ENCODE measurements at regions not wholly inside any gene's neighbourhood (a gene's known extent, or its start where the extent isn't known, plus 50 kb on each side); places are given as distances from the start of the nearest gene placed in this dataset.
A peak's percentile ranks its signal among the peaks of the same experiment; 100 is the strongest.
"Not testable (repeated sequence)": the region's sequence is repeated elsewhere in the genome, so short reads cannot be mapped to it uniquely, and the experiment has no call there.

- DNase-seq = no peak
Measured at GRCh38 chr12:46516933-46517578, 144.5 kb upstream of the SLC38A2 start.

- no peak for DNase-seq
Measured at GRCh38 chr12:46516238-46516932, 143.8 kb upstream of the SLC38A2 start.

GRCh38 chr12:46515829-46516228 lies 143.3 kb upstream of the SLC38A2 start:
- no peak for DNase-seq

GRCh38 chr12:46514886-46515285 lies 142.3 kb upstream of the SLC38A2 start:
- no peak for DNase-seq

GRCh38 chr12:46510257-46510656 lies 137.7 kb upstream of the SLC38A2 start:
- DNase-seq = not testable (repeated sequence)

DNA sequence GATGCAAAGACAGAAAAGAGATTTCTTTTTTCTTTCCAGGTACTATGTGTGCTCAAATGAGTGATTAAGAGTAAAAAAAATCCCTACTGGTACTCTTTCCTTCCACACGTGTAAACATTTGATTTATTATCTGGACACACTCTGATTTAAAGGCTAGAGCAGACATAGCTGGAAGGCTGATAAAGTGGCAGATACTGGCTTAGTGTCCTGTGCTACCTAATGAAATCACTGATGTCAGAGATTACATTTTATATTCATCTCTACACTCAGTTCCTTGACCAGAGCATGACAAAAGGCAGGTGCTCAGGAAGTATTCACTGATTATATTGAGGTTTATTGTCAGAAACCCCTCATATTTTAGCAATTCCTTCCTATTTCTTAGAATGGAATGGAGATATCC lies 136.6 kb upstream of the SLC38A2 start:
- no peak for DNase-seq

DNA sequence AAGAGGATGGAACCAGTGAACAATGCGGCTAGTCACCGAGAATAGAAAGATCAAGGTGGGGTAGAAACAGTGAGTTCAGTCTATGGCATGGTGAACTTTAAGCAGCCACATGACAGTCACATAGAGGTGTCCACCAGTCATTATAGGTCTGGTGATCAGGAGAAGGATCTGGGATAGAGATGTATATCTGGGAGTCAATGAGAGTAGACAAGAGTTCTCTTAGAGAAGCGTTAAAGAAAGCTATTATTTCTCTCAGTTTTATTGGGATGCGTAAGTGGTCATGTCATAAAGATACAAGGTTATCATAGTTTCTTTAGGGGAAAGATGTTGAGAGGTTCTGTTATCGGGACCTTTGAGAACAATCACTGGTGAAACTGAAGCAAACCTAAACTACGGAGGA lies 136.1 kb upstream of the SLC38A2 start:
- DNase-seq = no peak

- DNase-seq = no peak
Measured at GRCh38 chr12:46507766-46508165, 135.2 kb upstream of the SLC38A2 start.

GRCh38 chr12:46506961-46507360 lies 134.4 kb upstream of the SLC38A2 start:
- no peak for DNase-seq

DNA sequence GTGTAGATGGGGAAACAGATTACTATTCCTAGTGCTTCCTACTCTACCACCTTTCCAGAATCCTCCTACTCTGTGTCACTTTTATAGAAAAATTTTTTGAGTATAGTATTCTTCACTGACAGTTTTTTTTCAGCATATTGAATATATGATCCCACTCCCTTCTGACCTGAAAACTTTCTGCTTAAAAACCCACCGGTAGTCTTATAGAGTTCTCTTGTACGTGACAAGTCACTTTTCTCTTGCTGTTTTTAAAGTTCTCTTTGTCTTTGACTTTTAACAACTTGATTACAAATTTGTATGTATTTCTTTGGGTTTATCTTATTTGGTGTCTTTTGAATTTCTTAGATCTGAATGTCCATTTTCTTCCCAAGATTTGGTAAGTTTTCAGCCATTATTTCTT lies 133.6 kb upstream of the SLC38A2 start:
- no peak for DNase-seq

DNA sequence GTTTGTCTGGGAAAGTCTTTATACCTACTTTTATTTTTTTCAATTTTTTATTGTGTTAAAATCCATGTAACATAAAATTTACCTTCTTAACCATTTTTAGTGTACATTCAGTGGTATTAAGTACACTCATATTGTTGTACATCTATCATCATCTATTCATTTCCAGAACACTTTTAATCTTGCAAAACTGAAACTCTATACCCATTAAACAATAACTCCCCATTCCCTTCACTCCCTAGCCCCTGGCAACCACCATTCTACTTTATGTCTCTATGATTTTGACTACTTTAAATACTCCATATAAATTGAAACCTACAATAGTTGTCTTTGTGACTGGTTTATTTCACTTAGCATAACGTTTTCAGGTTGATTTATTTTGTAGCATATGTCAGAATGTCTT lies 131.9 kb upstream of the SLC38A2 start:
- DNase-seq = no peak

- peak; percentile 48 for DNase-seq
Measured at GRCh38 chr12:46503637-46504175, 131.1 kb upstream of the SLC38A2 start.

DNA sequence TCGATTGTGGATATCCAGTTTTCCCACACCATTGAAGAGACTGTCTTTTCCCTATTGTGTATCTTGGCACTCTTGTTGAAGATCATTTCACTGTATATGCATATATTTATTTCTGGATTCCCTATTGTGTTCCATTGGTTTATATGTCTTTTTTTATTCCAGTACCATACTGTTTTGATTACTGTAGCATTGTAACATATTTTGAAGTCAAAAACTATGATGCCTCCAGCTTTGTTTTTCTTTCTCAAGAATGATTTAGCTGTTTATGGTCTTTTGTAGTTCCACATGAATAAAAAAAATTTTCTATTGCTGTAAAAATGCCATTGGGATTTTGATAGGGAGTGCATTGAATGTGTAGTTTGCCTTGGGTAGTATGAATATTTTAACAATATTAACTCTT lies 128.1 kb upstream of the SLC38A2 start:
- no peak for DNase-seq

DNA sequence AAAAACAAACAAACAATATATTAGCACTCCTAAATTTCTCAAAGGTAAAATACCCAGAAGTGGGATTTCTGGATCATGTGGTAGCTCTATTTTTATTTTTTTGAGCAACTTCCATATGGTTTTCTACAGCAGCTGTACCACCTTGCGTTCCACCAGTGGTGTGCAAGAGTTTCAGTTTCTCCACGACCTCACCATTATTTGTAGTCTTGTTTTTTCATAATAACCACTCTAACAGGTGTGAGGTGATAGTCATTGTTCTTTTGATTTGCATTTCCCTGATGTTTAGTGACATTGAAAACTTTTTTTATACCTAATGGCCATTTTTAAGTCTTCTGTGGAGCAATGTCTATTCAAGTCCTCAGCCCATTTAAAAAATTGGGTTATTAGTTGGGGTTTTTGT lies 127.3 kb upstream of the SLC38A2 start:
- no peak for DNase-seq

DNA sequence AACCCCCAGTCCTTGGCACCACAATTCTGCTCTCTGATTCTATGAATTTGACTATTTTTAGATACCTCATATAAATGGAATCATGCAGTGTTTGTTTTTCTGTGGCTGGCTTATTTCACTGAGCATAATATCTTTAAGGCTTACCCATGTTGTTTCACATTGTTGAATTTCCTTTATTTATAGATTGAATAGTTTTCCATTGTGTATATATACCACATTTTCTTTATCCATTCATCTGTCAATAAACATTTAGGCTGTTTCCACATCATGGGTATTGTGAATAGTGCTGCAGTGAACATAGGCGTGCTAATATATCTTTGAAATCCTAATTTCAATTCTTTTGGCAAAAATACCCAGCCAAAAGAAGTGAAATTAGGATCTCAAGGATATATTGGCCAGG lies 126.7 kb upstream of the SLC38A2 start:
- no peak for DNase-seq

- DNase-seq = no peak
Measured at GRCh38 chr12:46497739-46498138, 125.2 kb upstream of the SLC38A2 start.

- DNase-seq = peak; percentile 81
Measured at GRCh38 chr12:46494424-46494823, 121.9 kb upstream of the SLC38A2 start.

GRCh38 chr12:46493834-46494181 lies 121.2 kb upstream of the SLC38A2 start:
- DNase-seq = no peak

DNA sequence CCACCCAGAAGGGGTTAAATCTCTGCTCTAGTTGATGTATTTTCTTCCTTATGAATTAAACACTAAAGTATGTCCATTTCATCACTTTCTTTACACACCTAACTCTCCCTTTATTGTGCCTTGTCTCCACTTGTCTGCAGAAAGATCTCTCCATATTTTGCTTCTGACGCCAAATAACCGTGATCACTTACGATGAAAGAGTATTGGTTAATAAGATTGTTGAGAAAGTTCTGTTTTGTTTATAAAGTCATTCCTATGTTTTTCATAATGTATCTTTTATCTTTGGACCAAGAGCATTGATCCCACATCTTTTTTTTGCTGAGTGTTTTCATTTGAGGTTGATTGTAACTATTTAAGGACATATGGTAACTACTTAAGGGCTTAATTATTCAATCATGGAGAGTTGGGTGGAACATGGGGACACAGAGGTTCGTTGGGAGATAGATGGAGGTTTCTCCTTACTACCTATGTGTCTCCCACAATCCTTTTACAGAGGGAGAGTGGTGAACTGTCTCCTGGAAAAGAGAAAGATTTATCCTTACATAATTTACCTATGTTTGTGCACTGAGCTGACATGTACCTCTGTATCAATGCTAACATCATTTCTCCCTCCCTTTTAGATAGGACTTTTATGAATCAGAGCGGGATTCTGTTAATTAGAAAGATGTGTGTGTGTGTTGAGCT lies 120.7 kb upstream of the SLC38A2 start:
- no peak for DNase-seq

DNA sequence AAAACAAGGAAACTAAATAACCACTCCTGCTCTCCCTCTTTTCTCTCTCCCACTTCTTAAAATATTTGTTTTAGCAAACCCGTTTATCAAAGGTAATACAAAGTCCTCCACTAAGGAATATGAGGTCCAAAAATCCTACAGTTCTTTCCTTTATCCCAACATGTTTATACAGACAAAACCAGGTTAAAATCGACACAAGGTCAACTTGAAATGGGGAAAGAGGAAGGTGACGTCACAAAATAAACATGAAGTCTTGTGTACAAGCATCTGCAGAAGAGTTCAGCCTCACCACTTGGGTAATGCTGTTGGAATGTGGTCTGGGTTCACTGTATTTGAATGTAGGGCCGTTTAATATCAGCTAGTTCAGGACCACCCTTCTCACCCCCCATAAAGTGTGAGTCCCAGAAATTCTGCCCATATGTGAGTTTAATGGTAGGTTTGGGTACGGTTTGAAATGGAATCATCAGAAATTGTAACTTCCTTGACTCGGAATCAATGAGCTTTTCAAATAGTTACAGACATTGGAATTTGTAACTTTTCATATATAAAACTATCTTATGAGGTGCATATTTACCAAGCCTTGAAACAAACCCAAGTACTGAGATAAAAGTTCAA lies 120.0 kb upstream of the SLC38A2 start:
- DNase-seq = peak; percentile 76

GRCh38 chr12:46491548-46491947 lies 119.0 kb upstream of the SLC38A2 start:
- DNase-seq = no peak

DNA sequence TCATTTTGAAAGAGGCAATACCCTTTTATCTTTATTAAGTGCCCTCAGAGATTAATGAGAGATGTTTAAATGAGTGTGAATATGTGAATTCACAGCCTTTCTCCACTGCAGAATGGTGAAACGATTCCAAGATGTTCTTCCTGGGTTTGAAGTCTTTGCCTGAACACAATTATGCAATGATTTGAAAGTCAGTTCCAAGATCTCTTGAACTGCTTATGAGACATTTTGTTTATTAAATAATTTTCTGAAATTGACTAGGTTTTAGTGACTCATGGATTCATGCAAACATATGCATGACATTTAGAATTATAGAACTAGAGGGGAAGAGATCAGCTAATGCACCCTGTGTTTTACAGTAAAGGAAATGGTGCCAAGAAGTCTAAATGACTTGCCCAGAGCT lies 118.1 kb upstream of the SLC38A2 start:
- DNase-seq = peak; percentile 71

GRCh38 chr12:46489951-46490388 lies 117.4 kb upstream of the SLC38A2 start:
- no peak for DNase-seq
